ENCODE measurements at regions not wholly inside any gene's neighbourhood (a gene's known extent, or its start where the extent isn't known, plus 50 kb on each side); places are given as distances from the start of the nearest gene placed in this dataset.

- no peak overlapping the region for H3K27ac ChIP-seq (ENCODE audit: low read length)
- H3K9me3 ChIP-seq (ENCODE audit: insufficient read depth, low read length, severe bottlenecking), result peaks cover 3% of the 10 kb centered on the region
- H3K4me2 ChIP-seq (ENCODE audit: insufficient read depth, low read length), result no peak overlapping the region
- no peaks in the 10 kb centered on the region for H3K4me1 ChIP-seq (ENCODE audit: insufficient read depth, low read length)
- H3K36me3 ChIP-seq (ENCODE audit: insufficient read depth, low read length), result no peaks in the 10 kb centered on the region
- no peak for DNase-seq
- no peak overlapping the region for H3K4me3 ChIP-seq (ENCODE audit: low read depth in 1 of 2, low read length in 2 of 2)
- no peak for ATAC-seq (ENCODE audit: insufficient read depth, low read depth)
- no peak overlapping the region for H3K9ac ChIP-seq (ENCODE audit: low read depth, low read length)
- no peak overlapping the region for H2AFZ ChIP-seq (ENCODE audit: low read depth, low read length)
- no peaks in the 10 kb centered on the region for H4K20me1 ChIP-seq (ENCODE audit: insufficient read depth, low read length)
- H3K27me3 ChIP-seq (ENCODE audit: insufficient read depth, low read length, poor library complexity), result no peaks in the 10 kb centered on the region
- TF ChIP-seq, protein P1, sequence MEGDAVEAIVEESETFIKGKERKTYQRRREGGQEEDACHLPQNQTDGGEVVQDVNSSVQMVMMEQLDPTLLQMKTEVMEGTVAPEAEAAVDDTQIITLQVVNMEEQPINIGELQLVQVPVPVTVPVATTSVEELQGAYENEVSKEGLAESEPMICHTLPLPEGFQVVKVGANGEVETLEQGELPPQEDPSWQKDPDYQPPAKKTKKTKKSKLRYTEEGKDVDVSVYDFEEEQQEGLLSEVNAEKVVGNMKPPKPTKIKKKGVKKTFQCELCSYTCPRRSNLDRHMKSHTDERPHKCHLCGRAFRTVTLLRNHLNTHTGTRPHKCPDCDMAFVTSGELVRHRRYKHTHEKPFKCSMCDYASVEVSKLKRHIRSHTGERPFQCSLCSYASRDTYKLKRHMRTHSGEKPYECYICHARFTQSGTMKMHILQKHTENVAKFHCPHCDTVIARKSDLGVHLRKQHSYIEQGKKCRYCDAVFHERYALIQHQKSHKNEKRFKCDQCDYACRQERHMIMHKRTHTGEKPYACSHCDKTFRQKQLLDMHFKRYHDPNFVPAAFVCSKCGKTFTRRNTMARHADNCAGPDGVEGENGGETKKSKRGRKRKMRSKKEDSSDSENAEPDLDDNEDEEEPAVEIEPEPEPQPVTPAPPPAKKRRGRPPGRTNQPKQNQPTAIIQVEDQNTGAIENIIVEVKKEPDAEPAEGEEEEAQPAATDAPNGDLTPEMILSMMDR (IDR thresholded peaks at IDR 0.05; ENCODE audit: borderline replicate concordance, extremely low read depth, low read length, poor library complexity, severe bottlenecking), result no peak
- TF ChIP-seq EZH2 (IDR thresholded peaks at IDR 0.05; ENCODE audit: borderline replicate concordance, low read depth, low read length, severe bottlenecking), result no peak
- no peaks in the 10 kb centered on the region for H3K79me2 ChIP-seq (ENCODE audit: insufficient read depth, low read length)
These were observed 214.2 kb upstream of the GUCY1A2 start for GRCh38 chr11:107232451-107232850.

GRCh38 chr11:107224836-107225235 is 206.6 kb upstream of the GUCY1A2 start:
- no peak overlapping the region for H3K27ac ChIP-seq (ENCODE audit: low read length)
- no peak overlapping the region for H2AFZ ChIP-seq (ENCODE audit: low read depth, low read length)
- H3K27me3 ChIP-seq (ENCODE audit: insufficient read depth, low read length, poor library complexity), result no peaks in the 10 kb centered on the region
- no peak overlapping the region for H3K4me3 ChIP-seq (ENCODE audit: low read depth in 1 of 2, low read length in 2 of 2)
- DNase-seq (no peak), ATAC-seq (ENCODE audit: insufficient read depth, low read depth) (no peak)
- no peaks in the 10 kb centered on the region for H4K20me1 ChIP-seq (ENCODE audit: insufficient read depth, low read length)
- H3K4me2 ChIP-seq (ENCODE audit: insufficient read depth, low read length), result no peak overlapping the region
- H3K9me3 ChIP-seq (ENCODE audit: insufficient read depth, low read length, severe bottlenecking), result no peaks in the 10 kb centered on the region
- no peak overlapping the region for H3K9ac ChIP-seq (ENCODE audit: low read depth, low read length)
- TF ChIP-seq, protein P1 (IDR thresholded peaks at IDR 0.05; ENCODE audit: borderline replicate concordance, extremely low read depth, low read length, poor library complexity, severe bottlenecking), result no peak
- no peak for TF ChIP-seq EZH2 (IDR thresholded peaks at IDR 0.05; ENCODE audit: borderline replicate concordance, low read depth, low read length, severe bottlenecking)
- H3K36me3 ChIP-seq (ENCODE audit: insufficient read depth, low read length), result no peaks in the 10 kb centered on the region
- no peaks in the 10 kb centered on the region for H3K79me2 ChIP-seq (ENCODE audit: insufficient read depth, low read length)
- no peaks in the 10 kb centered on the region for H3K4me1 ChIP-seq (ENCODE audit: insufficient read depth, low read length)

- Histone ChIP-seq H3K4me2 (ENCODE audit: insufficient read depth, low read length) (no peak overlapping the region), H4K20me1 (ENCODE audit: insufficient read depth, low read length) (no peaks in the 10 kb centered on the region), H3K36me3 (ENCODE audit: insufficient read depth, low read length) (no peaks in the 10 kb centered on the region), H3K9ac (ENCODE audit: low read depth, low read length) (no peak overlapping the region), H3K4me1 (ENCODE audit: insufficient read depth, low read length) (no peaks in the 10 kb centered on the region), H3K27me3 (ENCODE audit: insufficient read depth, low read length, poor library complexity) (no peaks in the 10 kb centered on the region), H2AFZ (ENCODE audit: low read depth, low read length) (no peak overlapping the region), H3K9me3 (ENCODE audit: insufficient read depth, low read length, severe bottlenecking) (no peaks in the 10 kb centered on the region), H3K79me2 (ENCODE audit: insufficient read depth, low read length) (no peaks in the 10 kb centered on the region), H3K27ac (ENCODE audit: low read length) (no peak overlapping the region), H3K4me3 (ENCODE audit: low read depth in 1 of 2, low read length in 2 of 2) (no peak overlapping the region)
- no peak for DNase-seq
- TF ChIP-seq EZH2 (IDR thresholded peaks at IDR 0.05; ENCODE audit: borderline replicate concordance, low read depth, low read length, severe bottlenecking), result no peak
- TF ChIP-seq, protein P1 (IDR thresholded peaks at IDR 0.05; ENCODE audit: borderline replicate concordance, extremely low read depth, low read length, poor library complexity, severe bottlenecking), result no peak
- ATAC-seq (ENCODE audit: insufficient read depth, low read depth), result no peak
These were observed 204.7 kb upstream of the GUCY1A2 start for GRCh38 chr11:107222916-107223460.

DNA sequence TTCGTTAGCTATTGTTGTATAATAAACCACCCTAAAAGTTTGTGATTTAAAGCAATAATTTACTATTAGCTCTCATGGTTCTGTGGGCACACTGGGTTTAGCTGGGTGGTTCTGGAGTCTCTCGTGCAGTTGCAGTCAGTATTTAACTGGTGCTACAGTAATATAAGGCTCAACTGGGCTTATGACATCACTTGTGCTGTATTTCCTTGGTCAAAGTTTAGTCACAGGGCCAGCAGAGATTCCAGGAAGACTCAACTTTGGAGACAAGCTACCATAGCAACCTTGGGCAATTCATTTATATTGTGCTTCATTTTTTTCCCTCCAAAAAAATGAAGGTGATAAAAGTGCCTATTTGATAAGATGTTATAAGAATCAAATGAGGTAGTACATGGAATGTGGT is 204.2 kb upstream of the GUCY1A2 start:
- Histone ChIP-seq H3K9me3 (ENCODE audit: insufficient read depth, low read length, severe bottlenecking) (no peaks in the 10 kb centered on the region), H3K4me1 (ENCODE audit: insufficient read depth, low read length) (no peaks in the 10 kb centered on the region), H3K4me2 (ENCODE audit: insufficient read depth, low read length) (no peak overlapping the region), H3K27ac (ENCODE audit: low read length) (no peak overlapping the region), H2AFZ (ENCODE audit: low read depth, low read length) (no peak overlapping the region), H3K4me3 (ENCODE audit: low read depth in 1 of 2, low read length in 2 of 2) (no peak overlapping the region), H3K27me3 (ENCODE audit: insufficient read depth, low read length, poor library complexity) (no peaks in the 10 kb centered on the region), H3K79me2 (ENCODE audit: insufficient read depth, low read length) (no peaks in the 10 kb centered on the region), H4K20me1 (ENCODE audit: insufficient read depth, low read length) (no peaks in the 10 kb centered on the region), H3K36me3 (ENCODE audit: insufficient read depth, low read length) (no peaks in the 10 kb centered on the region), H3K9ac (ENCODE audit: low read depth, low read length) (no peak overlapping the region)
- TF ChIP-seq, protein P1 (IDR thresholded peaks at IDR 0.05; ENCODE audit: borderline replicate concordance, extremely low read depth, low read length, poor library complexity, severe bottlenecking), result no peak
- no peak for TF ChIP-seq EZH2 (IDR thresholded peaks at IDR 0.05; ENCODE audit: borderline replicate concordance, low read depth, low read length, severe bottlenecking)
- ATAC-seq (ENCODE audit: insufficient read depth, low read depth) (no peak), DNase-seq (no peak)
